GM12864 (cell line): ENCODE measurements at regions not wholly inside any gene's neighbourhood (a gene's known extent, or its start where the extent isn't known, plus 50 kb on each side); places are given as distances from the start of the nearest gene placed in this dataset.

Experiments
- DNase-seq: peaks from one replicate; pipeline ENCODE4 v3.0.0-alpha.2; 2011; ENCODE audit warnings: low read depth
- H3K4me3 ChIP-seq: 2 replicates; pipeline ENCODE4 v1.5.1; 2011; ENCODE audit warnings: mild to moderate bottlenecking, low read depth, low read length, control low read depth
- TF ChIP-seq, protein P1 (sequence below): IDR thresholded peaks from 2 replicates; pipeline ENCODE4 v1.5.1; 2011; ENCODE audit warnings: low read depth, mild to moderate bottlenecking, moderate library complexity, low read length, control low read depth, inconsistent platforms; ENCODE audit errors: missing control alignments

- no peak overlapping the region for H3K4me3 ChIP-seq
- DNase-seq: no peak
- TF ChIP-seq, protein P1, sequence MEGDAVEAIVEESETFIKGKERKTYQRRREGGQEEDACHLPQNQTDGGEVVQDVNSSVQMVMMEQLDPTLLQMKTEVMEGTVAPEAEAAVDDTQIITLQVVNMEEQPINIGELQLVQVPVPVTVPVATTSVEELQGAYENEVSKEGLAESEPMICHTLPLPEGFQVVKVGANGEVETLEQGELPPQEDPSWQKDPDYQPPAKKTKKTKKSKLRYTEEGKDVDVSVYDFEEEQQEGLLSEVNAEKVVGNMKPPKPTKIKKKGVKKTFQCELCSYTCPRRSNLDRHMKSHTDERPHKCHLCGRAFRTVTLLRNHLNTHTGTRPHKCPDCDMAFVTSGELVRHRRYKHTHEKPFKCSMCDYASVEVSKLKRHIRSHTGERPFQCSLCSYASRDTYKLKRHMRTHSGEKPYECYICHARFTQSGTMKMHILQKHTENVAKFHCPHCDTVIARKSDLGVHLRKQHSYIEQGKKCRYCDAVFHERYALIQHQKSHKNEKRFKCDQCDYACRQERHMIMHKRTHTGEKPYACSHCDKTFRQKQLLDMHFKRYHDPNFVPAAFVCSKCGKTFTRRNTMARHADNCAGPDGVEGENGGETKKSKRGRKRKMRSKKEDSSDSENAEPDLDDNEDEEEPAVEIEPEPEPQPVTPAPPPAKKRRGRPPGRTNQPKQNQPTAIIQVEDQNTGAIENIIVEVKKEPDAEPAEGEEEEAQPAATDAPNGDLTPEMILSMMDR: no peak
Measured at GRCh38 chr21:27164208-27165177, 197.6 kb upstream of the ADAMTS5 start.

DNA sequence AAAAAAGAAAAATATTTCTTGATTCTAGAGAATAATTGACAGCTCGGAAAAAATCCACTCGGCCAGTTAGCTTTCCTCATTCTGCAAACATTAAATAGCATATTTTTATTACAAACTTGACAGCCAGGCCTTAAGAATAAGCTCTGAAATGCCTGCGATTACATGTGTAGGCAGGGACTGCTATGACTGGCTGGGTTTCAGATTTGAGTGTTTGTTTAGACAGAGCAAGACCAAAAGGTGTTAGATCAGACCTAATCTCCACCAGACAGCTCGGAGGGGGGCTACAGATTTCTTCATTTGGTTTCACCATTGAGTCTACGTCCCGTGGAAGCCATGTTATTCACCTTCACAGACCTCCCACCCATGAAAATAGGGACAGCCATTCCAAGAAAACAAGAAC is 192.1 kb upstream of the ADAMTS5 start:
- H3K4me3 ChIP-seq: no peak overlapping the region
- DNase-seq: no peak
- TF ChIP-seq, protein P1: no peak

GRCh38 chr21:27157097-27157496 is 190.2 kb upstream of the ADAMTS5 start:
- TF ChIP-seq, protein P1: no peak
- H3K4me3 ChIP-seq: no peak overlapping the region
- DNase-seq: no peak

DNA sequence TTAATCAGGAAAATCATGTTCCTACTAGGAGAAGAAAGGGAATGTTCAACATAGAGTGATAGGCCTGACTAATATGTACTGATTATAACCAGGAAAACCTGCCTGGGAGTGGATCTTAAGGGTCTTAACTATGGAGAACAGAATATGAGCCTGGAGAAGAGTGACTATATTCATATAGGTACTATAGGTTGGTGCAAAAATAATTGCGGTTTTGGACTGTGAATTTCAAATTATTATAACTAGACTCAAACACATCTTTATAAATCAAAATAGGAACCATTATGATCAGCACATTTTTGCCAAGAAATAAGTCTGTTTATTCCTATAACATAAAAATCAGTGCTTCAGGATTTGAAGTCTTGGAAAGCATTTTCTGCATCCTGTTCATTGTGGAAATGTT is 189.8 kb upstream of the ADAMTS5 start:
- no peak overlapping the region for H3K4me3 ChIP-seq
- TF ChIP-seq, protein P1: no peak
- DNase-seq: no peak

DNA sequence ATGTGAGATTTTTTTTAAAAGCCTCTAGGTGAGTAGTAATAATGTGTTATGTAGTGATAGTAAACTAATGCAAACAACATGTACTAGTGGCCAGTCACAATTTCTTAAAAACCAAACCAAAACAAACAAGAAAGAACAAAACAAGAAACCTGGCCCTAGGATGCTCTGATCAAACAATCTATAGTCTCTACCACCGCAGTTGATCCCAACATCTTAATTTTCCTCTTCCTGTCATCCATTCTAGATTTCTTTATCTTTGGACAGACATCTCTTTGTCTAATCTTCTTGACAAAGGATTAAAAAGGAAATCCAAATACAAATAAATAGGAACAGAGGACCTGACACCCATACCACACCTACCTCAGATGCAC is 188.2 kb upstream of the ADAMTS5 start:
- TF ChIP-seq, protein P1: no peak
- no peak for DNase-seq
- H3K4me3 ChIP-seq: no peak overlapping the region

DNA sequence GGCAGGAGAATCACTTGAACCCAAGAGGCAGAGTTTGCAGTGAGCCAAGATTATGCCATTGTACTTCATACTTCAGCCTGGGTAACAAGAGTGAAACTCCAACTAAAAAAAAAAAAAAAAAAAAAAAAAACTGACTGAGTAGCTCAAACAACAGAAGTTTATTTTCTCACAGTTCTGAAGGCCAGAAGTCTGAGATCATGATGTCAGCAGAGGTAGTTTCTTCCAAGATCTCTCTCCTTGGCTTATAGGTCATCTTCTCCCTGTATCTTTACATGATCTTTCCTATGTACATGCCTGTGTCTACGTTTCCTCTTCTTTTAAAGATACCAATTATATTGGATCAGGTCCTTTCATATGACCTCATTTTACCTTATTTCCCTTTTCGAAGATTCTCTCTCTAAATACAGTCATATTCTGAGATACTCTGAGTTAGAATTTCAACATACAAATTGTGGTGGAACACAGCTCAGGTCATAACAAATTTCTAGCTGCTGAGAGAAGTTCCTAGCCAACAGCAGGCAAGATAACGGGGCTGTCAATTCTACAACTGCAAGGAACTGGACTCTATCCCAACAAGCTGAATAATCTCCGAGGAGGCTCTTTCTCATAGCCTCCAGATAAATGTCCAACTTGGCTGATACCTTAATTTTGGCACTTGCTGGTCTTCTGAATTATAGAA is 187.7 kb upstream of the ADAMTS5 start:
- no peak for DNase-seq
- TF ChIP-seq, protein P1: no peak
- no peak overlapping the region for H3K4me3 ChIP-seq
